WTC11 (cell line): ENCODE measurements at regions not wholly inside any gene's neighbourhood (a gene's known extent, or its start where the extent isn't known, plus 50 kb on each side); places are given as distances from the start of the nearest gene placed in this dataset.

Experiments
- ATF1 ChIP-seq: sonication (generic); formaldehyde crosslinking; IDR thresholded peaks from 2 replicates; pipeline ENCODE4 v1.8.1; 2023; ENCODE audit warnings: mild to moderate bottlenecking, moderate library complexity, missing genetic modification reagents
- SMAD4 ChIP-seq: sonication (generic); formaldehyde crosslinking; IDR thresholded peaks from 2 replicates; pipeline ENCODE4 v1.8.0; 2022; ENCODE audit warnings: mild to moderate bottlenecking, missing genetic modification reagents
- ZNF121 ChIP-seq: sonication (generic); formaldehyde crosslinking; IDR thresholded peaks from 2 replicates; pipeline ENCODE4 v1.8.0; 2023; ENCODE audit warnings: missing genetic modification reagents
- TF ChIP-seq, protein P1 (sequence below): fragments of 200-600 bp; IDR thresholded peaks from 2 replicates; pipeline ENCODE4 v1.8.0; 2022; ENCODE audit warnings: antibody characterized with exemption
- TF ChIP-seq, protein P2 (sequence below): sonication (generic); formaldehyde crosslinking; IDR thresholded peaks from 2 replicates; pipeline ENCODE4 v1.8.1; 2023; ENCODE audit warnings: mild to moderate bottlenecking, missing genetic modification reagents, moderate library complexity

DNA sequence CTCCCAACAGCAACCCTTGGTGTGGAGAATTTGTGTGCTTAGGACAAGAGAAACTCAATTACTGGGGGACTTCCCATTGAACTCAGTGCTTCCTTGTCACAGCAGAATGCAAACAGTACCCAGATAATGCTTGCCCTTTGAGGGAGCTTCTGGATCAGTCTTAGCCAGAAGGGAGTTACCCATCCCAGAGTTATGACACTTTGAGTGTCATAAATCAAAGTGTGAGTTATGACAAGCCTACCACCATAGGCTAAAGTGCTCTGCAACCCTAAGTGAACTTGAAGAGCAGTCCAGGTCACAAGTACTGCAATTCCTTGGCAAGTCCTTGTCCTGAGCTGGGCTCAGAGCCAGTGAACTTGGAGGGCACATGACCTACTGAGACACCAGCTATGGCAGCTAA, 1513.9 kb upstream of the PCDH10 start:
- TF ChIP-seq, protein P1, sequence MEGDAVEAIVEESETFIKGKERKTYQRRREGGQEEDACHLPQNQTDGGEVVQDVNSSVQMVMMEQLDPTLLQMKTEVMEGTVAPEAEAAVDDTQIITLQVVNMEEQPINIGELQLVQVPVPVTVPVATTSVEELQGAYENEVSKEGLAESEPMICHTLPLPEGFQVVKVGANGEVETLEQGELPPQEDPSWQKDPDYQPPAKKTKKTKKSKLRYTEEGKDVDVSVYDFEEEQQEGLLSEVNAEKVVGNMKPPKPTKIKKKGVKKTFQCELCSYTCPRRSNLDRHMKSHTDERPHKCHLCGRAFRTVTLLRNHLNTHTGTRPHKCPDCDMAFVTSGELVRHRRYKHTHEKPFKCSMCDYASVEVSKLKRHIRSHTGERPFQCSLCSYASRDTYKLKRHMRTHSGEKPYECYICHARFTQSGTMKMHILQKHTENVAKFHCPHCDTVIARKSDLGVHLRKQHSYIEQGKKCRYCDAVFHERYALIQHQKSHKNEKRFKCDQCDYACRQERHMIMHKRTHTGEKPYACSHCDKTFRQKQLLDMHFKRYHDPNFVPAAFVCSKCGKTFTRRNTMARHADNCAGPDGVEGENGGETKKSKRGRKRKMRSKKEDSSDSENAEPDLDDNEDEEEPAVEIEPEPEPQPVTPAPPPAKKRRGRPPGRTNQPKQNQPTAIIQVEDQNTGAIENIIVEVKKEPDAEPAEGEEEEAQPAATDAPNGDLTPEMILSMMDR = no peak
- TF ChIP-seq SMAD4 (no peak), ATF1 (CRISPR knock-in tag) (no peak), ZNF121 (CRISPR knock-in tag) (no peak)
- TF ChIP-seq, protein P2, sequence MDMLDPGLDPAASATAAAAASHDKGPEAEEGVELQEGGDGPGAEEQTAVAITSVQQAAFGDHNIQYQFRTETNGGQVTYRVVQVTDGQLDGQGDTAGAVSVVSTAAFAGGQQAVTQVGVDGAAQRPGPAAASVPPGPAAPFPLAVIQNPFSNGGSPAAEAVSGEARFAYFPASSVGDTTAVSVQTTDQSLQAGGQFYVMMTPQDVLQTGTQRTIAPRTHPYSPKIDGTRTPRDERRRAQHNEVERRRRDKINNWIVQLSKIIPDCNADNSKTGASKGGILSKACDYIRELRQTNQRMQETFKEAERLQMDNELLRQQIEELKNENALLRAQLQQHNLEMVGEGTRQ (CRISPR knock-in tag) = no peak
